Upper lobe of left lung (tissue), 4 donors: ENCODE measurements at regions not wholly inside any gene's neighbourhood (a gene's known extent, or its start where the extent isn't known, plus 50 kb on each side); places are given as distances from the start of the nearest gene placed in this dataset.

Experiments
- EP300 ChIP-seq, 4 donors: sonication (generic); formaldehyde crosslinking; IDR thresholded peaks; one replicate each; pipeline ENCODE4 v1.5.1; 2017; ENCODE audit warnings: antibody characterized with exemption in 4 of 4, control low read depth in 2 of 4
- POLR2A ChIP-seq, 4 donors: fragments of 450-650 bp; IDR thresholded peaks; one replicate each; pipeline ENCODE4 v1.5.1; 2016 to 2017; ENCODE audit warnings: antibody characterized with exemption in 4 of 4, mild to moderate bottlenecking in 2 of 4
- POLR2AphosphoS5 ChIP-seq, 2 donors: sonication (generic); formaldehyde crosslinking; IDR thresholded peaks; one replicate each; pipeline ENCODE4 v1.5.1; 2017; ENCODE audit warnings: antibody characterized with exemption in 2 of 2
- TF ChIP-seq, protein P1 (sequence below), 6 experiments: fragments of 450-650 bp in 4 of 6; fragments of 200-600 bp in 2 of 6; sonication (generic) in 2 of 6; IDR thresholded peaks; one replicate each; pipeline ENCODE4 v1.5.1; 2016 to 2019; ENCODE audit warnings: antibody characterized with exemption in 6 of 6

DNA sequence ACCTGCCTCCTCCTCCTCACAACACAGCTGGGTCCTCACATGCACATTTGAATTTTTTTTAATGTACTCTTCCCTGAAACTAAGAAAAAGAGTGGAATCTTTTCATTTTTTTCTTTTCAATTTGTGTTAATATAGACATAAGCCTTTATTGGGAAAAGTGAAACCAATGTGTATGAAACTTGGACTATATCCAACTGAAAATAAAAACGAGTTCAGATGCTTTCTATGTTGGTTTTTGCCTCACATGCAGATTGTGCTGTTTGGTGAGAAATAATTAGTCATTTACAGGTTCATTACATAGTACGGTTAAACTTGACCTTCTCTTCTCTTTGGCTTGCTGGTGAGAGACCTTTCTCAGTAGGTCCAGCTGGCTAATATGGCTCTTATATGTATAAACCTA lies 515.2 kb upstream of the FANCL start:
- TF ChIP-seq POLR2A (IDR thresholded peaks at IDR 0.05): no peak
- no peak for TF ChIP-seq POLR2AphosphoS5 (IDR thresholded peaks at IDR 0.05)
- TF ChIP-seq, protein P1, sequence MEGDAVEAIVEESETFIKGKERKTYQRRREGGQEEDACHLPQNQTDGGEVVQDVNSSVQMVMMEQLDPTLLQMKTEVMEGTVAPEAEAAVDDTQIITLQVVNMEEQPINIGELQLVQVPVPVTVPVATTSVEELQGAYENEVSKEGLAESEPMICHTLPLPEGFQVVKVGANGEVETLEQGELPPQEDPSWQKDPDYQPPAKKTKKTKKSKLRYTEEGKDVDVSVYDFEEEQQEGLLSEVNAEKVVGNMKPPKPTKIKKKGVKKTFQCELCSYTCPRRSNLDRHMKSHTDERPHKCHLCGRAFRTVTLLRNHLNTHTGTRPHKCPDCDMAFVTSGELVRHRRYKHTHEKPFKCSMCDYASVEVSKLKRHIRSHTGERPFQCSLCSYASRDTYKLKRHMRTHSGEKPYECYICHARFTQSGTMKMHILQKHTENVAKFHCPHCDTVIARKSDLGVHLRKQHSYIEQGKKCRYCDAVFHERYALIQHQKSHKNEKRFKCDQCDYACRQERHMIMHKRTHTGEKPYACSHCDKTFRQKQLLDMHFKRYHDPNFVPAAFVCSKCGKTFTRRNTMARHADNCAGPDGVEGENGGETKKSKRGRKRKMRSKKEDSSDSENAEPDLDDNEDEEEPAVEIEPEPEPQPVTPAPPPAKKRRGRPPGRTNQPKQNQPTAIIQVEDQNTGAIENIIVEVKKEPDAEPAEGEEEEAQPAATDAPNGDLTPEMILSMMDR (IDR thresholded peaks at IDR 0.05): no peak
- no peak for TF ChIP-seq EP300 (IDR thresholded peaks at IDR 0.05)
